Stimulated activated CD8-positive, alpha-beta memory T cell treated with anti-CD3 and anti-CD28 coated beads, Interleukin-15, amount 100 ng/mL, for 48 hours (primary cell): ENCODE measurements at regions not wholly inside any gene's neighbourhood (a gene's known extent, or its start where the extent isn't known, plus 50 kb on each side); places are given as distances from the start of the nearest gene placed in this dataset.
"Not testable (repeated sequence)": the region's sequence is repeated elsewhere in the genome, so short reads cannot be mapped to it uniquely, and the experiment has no call there.

Source experiments
- DNase-seq, 2 donors: peaks; one replicate each; pipeline ENCODE4 v3.0.0-alpha.2; 2020; ENCODE audit warnings: low read depth in 2 of 2

DNA sequence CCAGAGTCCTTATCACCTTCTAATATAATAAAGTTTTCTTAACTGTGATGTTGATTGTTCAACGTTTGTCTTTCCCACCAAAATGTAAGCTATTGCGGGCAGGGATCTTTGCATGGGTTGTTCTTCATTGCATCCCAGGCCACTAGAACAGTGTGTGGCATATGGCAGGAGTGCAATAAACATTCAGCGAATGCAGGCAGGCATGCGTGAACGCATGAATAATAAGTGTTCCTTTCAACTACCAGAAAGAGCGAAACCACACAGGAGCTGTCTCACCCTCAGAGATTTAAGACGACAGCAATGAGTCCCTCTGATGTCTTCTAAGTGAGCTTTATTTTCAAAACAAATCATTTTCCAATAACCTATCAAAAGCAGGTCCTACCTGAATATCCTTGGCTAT is 2693.1 kb upstream of the TPTE start:
- DNase-seq: not testable (repeated sequence)

DNA sequence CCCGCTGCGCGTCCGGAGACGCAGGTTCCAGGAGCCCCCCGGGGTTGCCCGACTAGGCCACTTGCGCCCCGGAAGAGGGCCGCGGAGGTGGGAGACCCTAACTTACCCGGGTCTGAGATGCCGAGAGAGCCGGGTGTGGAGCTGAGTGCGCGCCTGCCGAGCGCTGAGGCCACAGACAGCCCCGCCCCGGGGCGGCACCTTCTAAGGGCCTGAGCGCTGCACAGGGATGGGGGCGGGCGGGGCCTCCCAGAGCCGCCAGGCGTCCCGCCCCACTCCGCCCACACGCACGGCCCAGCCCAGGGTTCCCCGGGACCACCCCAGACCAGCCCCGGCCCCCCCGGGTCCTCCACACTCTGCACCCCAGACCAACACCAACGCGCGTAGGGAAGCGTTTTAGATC is 2692.0 kb upstream of the TPTE start:
- not testable (repeated sequence) for DNase-seq

DNA sequence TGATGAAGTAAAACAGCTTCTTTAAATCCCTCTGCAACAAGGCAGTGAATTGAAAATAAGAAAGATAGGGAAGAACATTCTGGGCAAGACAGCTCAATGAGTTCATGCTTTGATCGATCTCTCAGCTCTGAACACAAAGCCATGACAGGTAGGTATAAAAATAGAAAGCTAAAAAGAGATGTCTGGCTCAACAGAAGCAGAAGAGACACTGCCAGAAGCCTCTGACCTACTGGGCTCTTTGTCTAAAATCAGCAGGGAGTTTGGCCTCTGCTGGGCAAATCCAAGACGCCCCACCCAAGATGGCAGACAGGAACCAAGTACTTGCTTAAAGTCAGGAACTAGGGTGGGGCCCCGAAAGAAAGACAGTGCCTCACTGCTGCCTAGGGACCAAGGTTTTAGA is 2684.1 kb upstream of the TPTE start:
- DNase-seq: not testable (repeated sequence)

DNA sequence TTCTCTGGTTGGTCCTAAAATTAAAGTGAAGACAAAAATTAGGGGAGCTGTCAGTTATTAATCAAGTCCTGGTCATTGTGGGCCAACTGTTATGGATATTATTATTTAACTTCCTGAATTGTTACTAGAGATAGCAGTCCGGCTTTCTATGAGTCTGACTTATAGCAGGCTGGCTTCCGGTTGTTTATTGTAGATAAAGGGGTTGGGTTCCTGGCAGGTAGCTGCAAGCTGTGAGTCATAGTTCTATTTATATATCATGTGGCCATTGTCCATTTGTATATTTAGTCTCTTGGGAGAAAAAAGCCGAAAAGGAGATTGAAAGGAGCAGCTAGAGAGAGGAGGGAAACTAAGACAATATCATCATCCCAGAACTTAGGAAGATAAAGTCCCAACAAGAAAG is 2668.0 kb upstream of the TPTE start:
- DNase-seq: not testable (repeated sequence)

DNA sequence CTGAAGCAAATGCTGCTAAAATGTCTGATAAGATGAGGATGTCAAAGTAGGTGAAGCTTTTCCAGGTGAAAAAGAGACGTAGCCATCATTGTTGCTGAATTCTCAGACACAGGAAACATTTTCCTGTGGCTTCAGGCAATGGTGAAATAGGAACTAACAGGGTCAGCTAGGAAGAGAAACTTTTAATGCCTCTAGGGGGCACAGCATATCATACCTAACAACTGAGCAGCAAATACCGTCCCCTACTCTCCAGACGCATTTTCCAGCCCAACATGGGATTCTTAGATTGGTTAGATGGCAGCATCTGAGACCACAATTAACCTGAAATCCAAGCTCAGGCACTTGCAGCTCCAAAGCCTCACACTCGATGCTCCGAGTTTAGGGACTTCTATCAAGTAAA is 2667.5 kb upstream of the TPTE start:
- not testable (repeated sequence) for DNase-seq
